NCI-H526 (cell line): ENCODE measurements at regions not wholly inside any gene's neighbourhood (a gene's known extent, or its start where the extent isn't known, plus 50 kb on each side); places are given as distances from the start of the nearest gene placed in this dataset.

ENCODE experiments used
- DNase-seq, 2 experiments: peaks; one replicate each; lab custom pipeline; 2025; lab: John Stamatoyannopoulos, UW

- no peak for DNase-seq
These were observed 186.8 kb downstream of the ZEB2 start for GRCh38 chr2:144333143-144333555.

GRCh38 chr2:144332356-144333142 is 187.4 kb downstream of the ZEB2 start:
- DNase-seq: peak; percentile 69 to 94

DNA sequence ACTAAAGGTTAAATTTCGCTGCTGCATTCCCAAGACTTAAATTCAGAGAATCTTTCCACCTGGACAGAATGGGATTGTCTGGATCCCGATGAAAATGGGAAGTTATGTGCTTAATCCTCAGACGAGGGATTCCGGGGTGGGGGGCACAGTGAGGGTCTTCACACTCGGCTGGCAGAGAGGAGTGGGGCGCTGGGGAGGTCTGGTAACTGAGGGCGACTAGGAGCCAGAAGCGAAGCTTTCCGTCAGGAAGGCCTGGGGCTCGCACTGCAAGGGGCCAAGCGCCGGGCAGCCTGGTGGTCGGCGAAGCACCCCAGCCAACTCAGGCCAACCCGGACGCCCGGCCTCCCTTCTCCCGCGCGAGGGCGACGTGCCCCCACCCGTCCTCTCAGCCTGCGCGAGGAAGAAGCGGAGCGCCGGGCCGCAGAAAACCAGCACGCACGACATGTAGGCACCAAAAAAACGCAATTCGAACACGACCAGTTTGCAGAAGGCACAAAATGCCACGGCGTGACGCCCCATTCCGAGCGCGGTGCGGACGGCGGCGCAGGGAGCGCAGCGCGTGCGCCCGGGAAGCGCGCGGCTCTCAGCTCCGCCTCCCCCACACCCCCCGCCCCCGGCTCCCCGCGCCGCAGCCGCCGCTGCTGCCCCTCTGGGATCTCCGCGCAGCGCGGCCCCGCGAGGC is 188.1 kb downstream of the ZEB2 start:
- peak; percentile 63 to 69 for DNase-seq

GRCh38 chr2:144330951-144331673 is 188.8 kb downstream of the ZEB2 start:
- DNase-seq: peak; percentile 9 to 63

DNA sequence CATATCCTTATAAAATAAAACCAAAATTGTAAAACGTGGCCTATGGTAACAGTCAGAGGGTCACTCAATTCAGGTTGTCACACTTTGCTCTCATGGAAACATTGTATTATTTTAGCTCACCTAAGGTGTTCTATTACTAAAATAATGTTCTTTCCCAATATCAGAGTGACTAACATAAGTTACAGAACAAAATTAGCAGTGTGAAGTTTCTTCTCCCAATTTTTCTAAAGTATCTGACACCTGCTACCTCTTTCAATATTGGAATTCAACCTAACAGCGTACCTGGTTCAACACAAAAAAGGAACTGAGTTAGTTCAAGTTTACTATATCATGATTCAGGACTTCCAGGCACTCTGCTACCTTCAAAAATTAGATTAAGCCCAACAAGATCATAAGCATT is 190.4 kb downstream of the ZEB2 start:
- DNase-seq: no peak

DNA sequence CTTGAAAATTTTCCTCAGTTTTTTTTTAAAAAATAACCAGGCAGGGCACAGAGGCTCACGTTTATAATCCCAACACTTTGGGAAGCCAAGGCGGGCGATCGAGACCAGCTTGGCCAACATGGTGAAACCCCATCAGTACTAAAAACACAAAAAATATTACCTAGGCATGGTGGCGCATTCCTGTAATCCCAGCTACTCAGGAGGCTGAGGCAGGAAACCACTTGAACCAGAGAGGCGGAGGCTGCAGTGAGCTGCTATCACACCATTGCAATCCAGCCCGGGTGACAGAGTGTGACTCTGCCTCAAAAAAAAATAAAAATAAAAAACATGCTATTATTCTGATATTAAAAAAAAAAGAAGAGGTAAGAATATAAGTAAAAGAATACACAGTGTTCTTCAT is 191.0 kb downstream of the ZEB2 start:
- no peak for DNase-seq

- no peak for DNase-seq
These were observed 193.1 kb downstream of the ZEB2 start for GRCh38 chr2:144326825-144327224.

DNA sequence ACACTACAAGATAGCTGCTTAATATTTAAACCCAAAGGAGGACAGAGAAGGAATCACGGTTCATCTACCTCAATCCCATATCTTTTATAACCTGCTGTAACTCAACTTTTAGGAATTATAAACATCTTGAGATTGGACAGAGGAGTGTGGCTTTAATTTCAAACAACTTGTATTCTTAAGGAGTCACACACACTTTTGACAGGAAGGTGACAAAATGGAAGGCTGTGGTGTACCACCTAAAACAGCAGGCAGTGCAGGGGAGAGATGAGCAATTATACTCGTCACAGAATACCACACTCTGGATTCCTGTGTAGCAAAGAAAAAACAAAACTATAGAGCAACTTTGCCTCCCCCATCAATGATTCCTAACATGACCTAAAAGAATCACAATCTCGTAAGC is 194.8 kb downstream of the ZEB2 start:
- no peak for DNase-seq

- DNase-seq: no peak
These were observed 195.4 kb downstream of the ZEB2 start for GRCh38 chr2:144324446-144325045.

- DNase-seq: no peak
These were observed 196.0 kb downstream of the ZEB2 start for GRCh38 chr2:144323946-144324345.

- no peak for DNase-seq
These were observed 197.5 kb downstream of the ZEB2 start for GRCh38 chr2:144322379-144322778.

DNA sequence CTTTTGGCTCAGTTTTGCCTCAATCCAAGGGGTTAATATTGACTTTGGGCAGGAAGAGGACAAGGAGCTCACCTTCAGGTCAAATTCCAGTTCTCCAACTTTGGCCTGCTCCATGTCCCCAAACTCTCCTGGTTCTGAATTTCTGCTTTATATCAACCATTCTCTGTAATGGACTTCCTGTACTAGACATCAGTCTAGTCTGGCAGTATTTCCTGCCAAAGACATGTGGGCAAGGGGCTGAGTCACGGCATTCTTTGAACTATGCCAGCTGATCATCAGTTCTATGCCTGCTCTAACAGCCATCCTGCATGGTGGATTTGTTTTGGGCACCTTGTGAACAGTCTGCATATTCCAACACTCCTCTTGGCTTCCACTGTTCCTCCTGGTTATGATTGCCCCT is 199.4 kb downstream of the ZEB2 start:
- DNase-seq: no peak

- DNase-seq: no peak
These were observed 202.7 kb downstream of the ZEB2 start for GRCh38 chr2:144317071-144317738.

DNA sequence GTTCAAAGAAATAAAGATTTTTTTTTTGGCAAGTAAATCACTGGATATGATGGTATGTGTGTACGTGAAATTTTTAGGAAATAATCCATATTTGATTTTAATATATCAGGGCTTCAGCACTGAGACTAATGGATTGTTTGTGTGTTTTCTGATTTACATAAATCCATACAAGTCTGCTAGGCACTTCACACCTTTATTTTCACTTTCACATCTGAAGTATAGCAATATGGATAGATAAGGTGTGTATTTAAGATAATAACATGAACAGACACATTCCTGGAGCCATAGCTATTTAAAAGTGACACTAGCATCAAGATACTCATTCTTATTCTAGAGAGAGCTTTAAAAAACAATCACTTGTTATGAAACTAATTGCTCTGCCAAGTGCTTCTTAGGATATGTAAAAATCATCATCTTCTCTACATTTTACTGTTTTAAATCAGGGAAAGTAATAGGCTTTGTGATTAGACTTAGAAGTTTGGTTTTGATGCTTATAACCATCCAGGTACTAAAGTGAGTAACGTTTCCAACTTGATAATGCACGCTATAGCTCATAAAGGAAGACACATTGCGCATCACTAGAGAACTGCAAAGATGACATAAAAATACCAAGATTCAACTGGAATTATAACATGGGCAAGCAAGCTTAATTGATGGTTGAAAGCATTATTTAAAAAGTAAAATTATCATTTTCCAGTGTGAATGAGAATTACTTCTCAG is 208.9 kb downstream of the ZEB2 start:
- no peak for DNase-seq

DNA sequence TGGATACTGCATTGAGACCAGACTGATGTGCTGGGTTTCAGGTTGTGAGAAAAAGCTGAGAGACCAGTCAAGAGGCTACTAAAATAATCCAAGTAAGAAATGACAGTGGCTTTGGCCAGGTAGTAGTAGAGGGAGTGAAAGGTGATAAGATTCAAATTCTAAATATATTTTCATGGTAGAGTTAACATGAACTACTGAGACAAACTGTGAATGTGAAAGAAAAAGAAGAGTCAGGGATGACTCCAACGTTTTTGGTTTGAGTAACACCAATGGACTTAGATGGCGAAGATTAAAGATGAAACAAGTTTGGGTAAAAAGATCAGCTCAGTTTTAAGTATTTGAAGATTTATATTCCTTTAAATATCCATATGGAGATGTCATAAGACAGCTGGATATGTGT is 209.4 kb downstream of the ZEB2 start:
- no peak for DNase-seq

- no peak for DNase-seq
These were observed 212.2 kb downstream of the ZEB2 start for GRCh38 chr2:144307711-144308110.

DNA sequence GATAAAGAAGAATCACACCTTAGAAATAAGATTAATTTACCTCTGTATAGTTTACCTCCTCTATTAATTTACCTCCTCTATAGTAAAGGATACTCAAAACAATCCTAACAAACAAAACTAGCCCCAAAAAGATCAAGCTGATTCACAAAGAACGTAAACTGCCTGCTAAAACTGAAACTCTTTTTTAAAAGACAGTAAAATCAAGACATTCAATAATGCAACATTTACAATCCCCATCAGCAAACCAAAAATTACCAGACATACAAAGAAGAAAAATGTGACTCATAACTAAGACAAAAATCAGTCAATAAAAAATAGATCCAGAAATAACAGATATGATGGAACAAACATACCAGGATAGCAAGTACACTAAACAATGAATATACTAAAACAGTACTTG is 215.7 kb downstream of the ZEB2 start:
- DNase-seq: no peak

DNA sequence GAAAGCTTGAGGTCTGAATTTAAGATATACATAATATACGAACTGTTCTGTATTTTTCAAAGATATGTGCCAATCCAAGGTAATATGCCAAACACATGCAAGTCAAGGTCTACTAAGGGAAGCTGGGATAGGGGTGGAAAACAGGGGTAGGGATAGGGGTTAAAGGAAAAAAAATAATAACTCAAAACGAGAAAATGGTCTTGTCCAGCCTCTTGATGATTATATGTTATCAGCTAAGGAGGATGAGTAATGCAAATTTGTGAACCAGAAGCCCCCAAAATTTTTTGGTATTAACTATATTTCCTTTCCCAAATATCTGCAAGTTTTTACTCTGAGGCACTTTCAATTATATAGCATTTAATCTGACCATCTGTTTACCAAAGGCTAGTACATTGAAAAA is 219.3 kb downstream of the ZEB2 start:
- DNase-seq: no peak

DNA sequence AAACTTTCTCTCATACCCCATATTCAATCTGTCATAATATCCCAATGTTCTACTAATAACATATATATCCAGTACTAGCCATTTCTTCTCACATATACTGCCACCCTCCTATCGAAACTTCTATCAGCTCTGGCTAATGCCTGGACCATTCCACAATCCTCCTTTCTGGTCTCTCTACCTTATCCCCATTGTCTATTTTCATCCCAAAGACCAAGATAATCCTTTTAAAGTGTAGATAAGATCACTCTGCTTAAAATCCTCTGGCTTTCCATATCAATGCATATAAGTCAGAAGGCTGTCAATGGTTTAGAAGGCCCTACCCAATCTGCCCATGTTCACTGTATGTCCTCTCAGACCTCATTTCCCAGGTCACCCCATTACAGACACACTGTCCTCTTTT is 229.6 kb downstream of the ZEB2 start:
- no peak for DNase-seq

DNA sequence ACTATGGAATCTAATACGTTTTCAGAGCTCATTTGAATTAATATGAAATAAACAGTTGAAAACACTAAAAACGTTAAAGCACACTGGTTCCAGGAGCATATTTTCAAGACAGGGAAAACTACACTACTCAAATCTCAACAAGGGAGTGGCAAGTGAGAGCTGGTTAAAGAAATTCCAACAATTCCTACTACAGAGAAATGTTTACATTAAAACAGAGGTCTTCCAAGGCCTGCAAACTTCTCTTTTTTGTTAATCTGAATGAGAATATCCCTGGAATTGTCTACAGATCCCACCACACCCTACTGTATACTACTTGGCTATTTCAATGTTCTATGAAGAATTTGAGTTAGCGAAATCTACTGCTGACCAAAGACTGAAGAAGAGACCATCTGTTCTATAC is 231.5 kb downstream of the ZEB2 start:
- no peak for DNase-seq

- no peak for DNase-seq
These were observed 234.6 kb downstream of the ZEB2 start for GRCh38 chr2:144285324-144285723.
